Fibroblast of mammary gland (primary cell): ENCODE measurements at regions not wholly inside any gene's neighbourhood (a gene's known extent, or its start where the extent isn't known, plus 50 kb on each side); places are given as distances from the start of the nearest gene placed in this dataset.

Experiments
- DNase-seq: peaks from one replicate; pipeline ENCODE4 v3.0.0-alpha.2; 2010; ENCODE audit warnings: low read depth
- H3K4me3 ChIP-seq: 2 replicates; pipeline ENCODE4 v1.5.1; 2011; ENCODE audit warnings: low read depth, mild to moderate bottlenecking, low read length, moderate library complexity; ENCODE audit not compliant: control insufficient read depth
- CTCF ChIP-seq: conservative IDR thresholded peaks from 2 replicates; pipeline ENCODE4 v1.5.1; 2011; ENCODE audit warnings: low read depth, low read length, inconsistent platforms; ENCODE audit not compliant: control insufficient read depth, insufficient read depth

GRCh38 chr22:47250995-47251765 lies 488.7 kb downstream of the TBC1D22A start:
- DNase-seq: no peak
- no peak overlapping the region for H3K4me3 ChIP-seq
- no peak for TF ChIP-seq CTCF

DNA sequence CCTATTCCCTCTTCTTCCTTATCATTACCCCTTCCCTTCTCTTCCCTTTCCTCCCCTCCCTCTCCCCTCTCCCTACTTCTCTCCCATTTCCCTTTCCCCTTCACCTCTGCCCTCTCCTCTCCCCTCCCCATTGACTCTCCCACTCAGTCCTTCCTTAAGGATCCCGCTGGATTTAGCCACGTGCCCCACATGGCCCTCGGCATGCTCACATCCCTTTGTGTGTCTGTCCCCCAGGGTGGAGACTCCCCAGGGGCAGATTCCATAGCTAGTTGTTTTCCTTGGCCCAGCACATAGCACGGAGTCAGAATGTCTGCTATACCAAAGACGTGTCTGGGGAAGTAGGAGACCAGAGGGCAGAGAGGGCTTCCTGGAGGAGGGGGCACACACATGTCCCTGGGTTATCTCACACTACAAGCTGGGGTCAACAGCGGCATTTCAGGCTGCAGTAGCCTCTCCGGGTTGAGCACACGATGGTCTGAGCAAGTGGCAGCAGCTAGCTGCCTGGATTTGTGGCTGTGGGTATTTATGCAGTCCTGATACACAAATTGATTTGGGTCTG lies 487.0 kb downstream of the TBC1D22A start:
- no peak for DNase-seq
- no peak for TF ChIP-seq CTCF
- no peak overlapping the region for H3K4me3 ChIP-seq

DNA sequence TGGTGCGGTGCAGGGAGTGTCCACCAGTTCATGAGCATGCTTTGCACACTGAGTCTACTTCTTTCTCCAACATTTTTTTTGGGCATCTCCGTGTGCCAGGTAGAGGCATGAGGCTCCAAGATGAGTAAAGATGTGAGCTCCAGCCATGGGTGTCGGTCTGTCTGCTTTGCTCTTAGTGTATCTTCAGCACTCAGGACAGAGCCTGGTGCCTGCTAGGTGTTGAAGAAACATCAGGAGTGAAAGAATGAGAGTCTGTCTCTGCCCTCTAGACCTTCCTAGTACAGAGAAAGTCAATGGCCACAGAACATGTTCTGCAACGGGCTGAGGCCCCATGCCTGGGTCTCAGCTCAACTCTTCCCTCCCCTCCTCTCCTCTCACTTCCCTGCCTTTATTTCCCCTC lies 486.5 kb downstream of the TBC1D22A start:
- H3K4me3 ChIP-seq: no peak overlapping the region
- no peak for TF ChIP-seq CTCF

GRCh38 chr22:47247579-47248240 lies 485.3 kb downstream of the TBC1D22A start:
- H3K4me3 ChIP-seq: no peak overlapping the region
- no peak for DNase-seq
- no peak for TF ChIP-seq CTCF

More for the DNA sequence above, 486.5 kb downstream of the TBC1D22A start:
- DNase-seq: no peak

- no peak for DNase-seq
- TF ChIP-seq CTCF: no peak
- no peak overlapping the region for H3K4me3 ChIP-seq
These were observed 483.3 kb downstream of the TBC1D22A start for GRCh38 chr22:47245786-47246185.

DNA sequence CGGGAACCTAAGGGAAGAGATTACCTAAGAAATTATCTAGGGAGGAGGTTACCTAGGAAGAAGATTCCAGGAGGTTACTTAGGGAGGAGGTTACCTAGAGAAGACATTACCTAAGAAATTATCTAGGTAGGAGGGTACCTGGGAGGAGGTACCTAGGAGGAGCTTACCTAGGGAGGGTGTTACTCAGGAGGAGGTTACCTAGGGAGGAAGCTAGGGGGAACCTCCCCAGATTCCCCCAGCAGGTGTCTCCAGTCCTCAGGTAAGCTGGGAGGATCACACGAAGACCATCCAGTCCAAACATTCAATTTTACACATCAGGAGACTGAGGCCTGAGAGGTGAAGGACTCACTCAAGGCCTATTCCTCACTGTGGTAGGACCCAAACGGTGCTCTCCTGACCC lies 482.8 kb downstream of the TBC1D22A start:
- no peak overlapping the region for H3K4me3 ChIP-seq
- no peak for TF ChIP-seq CTCF
- DNase-seq: no peak
